ENCODE measurements at regions not wholly inside any gene's neighbourhood (a gene's known extent, or its start where the extent isn't known, plus 50 kb on each side); places are given as distances from the start of the nearest gene placed in this dataset.

GRCh38 chr11:37710031-37710430 is 1112.0 kb upstream of the RAG2 start:
- TF ChIP-seq ZNF790 (CRISPR knock-in tag; IDR thresholded peaks at IDR 0.05; ENCODE audit: borderline replicate concordance) (no peak), CTCF (CRISPR knock-in tag; IDR thresholded peaks at IDR 0.05) (no peak), ZNF768 (CRISPR knock-in tag; IDR thresholded peaks at IDR 0.05) (no peak)

Measured in HepG2 (cell line).